Iris pigment epithelial cell (primary cell): ENCODE measurements at regions not wholly inside any gene's neighbourhood (a gene's known extent, or its start where the extent isn't known, plus 50 kb on each side); places are given as distances from the start of the nearest gene placed in this dataset.

Experiments used
- DNase-seq: peaks from one replicate; pipeline ENCODE4 v3.0.0-alpha.2; 2011; ENCODE audit warnings: low read depth

DNA sequence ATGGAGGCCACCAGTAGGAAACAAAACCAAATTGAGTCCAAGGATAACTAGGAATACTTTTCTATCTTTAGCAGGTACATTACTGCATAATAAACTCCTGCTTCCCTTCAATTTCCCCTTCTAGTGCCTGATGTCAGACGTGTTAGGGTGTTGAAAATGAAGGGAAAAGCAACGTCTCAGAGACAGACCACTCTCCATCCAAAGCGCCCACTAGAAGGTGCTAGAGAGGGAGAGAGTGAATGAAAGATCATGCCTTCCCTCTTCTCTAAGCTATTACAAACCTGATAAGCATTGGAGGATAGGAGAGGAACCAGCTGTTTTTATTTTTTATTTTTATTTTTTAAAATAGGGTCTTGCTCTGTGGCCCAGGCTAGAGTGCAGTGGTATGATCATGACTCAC, 64.1 kb downstream of the ZNF641 start:
- peak; percentile 16 for DNase-seq

GRCh38 chr12:48285751-48286650, 64.7 kb downstream of the ZNF641 start:
- no peak for DNase-seq

GRCh38 chr12:48281811-48282210, 68.9 kb downstream of the ZNF641 start:
- DNase-seq: peak; percentile 12

GRCh38 chr12:48280572-48280971, 70.1 kb downstream of the ZNF641 start:
- no peak for DNase-seq

DNA sequence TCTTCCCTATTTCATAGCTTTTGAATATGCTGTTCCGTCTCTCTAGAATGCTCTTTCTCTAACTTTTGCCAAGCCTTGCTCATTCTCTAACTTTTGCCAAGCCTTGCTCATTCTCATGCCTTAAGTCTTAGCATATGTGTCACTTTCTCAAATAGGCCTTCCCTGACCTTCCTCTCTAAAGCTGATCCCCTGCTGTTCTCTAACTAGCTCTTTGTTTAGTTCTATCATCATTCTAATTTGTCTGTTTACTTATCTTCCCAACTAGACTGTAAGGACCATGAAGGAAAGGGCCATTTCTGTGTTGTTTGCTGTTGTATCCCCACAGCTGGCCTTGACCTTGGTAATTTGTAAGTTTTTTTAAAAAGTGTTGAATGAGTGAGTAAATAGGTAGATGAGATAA, 71.1 kb downstream of the ZNF641 start:
- DNase-seq: no peak

- DNase-seq: no peak
These were observed 71.6 kb downstream of the ZNF641 start for GRCh38 chr12:48279101-48279500.

DNA sequence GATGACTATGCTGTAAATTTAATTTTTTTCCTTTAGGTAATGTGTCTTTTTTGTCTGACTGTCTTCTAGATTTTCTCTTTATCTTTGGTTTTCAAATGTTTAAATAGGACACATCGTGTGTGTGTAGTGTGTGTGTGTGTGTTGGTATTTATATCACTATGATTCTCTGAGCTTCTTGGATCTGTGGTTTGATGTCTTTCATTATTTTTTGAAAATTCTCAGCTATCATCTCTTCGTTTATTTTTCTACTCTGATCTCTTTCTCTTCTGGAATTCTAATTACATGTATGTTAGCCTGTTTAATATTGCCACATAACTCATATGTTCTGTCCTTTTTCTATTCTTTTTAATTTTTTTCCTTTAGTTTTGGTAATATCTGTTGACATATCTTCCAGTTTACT, 73.5 kb upstream of the OR10AD1 start:
- DNase-seq: no peak

- DNase-seq: no peak
These were observed 63.7 kb upstream of the OR10AD1 start for GRCh38 chr12:48266826-48267225.

- DNase-seq: no peak
These were observed 62.7 kb upstream of the OR10AD1 start for GRCh38 chr12:48265777-48266176.

DNA sequence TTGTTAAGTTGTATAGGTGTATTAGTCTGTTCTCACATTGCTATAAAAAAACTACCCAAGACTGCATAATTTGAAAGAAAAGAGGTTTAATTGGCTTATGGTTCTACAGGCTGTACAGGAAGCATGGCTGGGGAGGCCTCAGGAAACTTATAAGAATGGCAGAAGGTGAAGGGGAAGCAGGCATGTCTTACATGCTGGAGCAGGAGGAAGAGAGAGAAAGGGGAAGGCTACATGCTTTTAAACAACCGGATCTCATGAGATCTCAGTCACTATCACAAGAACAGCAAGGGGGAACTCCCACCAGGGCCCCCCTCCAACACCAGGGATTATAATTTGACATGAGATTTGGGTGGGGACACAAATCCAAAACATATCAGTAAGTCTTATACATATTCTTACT, 60.5 kb upstream of the OR10AD1 start:
- no peak for DNase-seq

DNA sequence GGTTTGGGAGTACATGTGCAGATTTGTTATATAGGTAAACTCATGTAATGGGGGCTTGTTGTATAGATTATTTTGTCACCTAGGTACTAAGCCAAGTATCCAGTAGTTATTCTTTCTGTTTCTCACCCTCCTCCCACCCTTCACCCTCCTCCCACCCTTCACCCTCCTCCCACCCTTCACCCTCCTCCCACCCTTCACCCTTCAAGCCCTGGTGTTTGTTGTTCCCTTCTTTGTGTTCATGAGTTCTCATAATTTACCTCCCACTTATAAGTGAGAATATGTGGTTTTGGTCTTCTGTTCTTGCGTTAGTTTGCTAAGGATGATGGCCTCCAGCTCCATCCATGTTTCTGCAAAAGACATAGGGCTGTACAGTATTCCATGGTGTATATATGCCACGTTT, 58.7 kb upstream of the OR10AD1 start:
- no peak for DNase-seq
